Natural killer cell (primary cell): ENCODE measurements at regions not wholly inside any gene's neighbourhood (a gene's known extent, or its start where the extent isn't known, plus 50 kb on each side); places are given as distances from the start of the nearest gene placed in this dataset.

Experiments used
- ATAC-seq, 3 donors: fragments of 150-1000 bp in 2 of 3; fragments of 200-7000 bp in 1 of 3; cut with Tn5 transposase; 1 replicate in 1 of 3; 2 replicates in 2 of 3; pipeline ENCODE4 v1.10.0; 2021; ENCODE audit warnings: mild to moderate bottlenecking in 2 of 3, moderate library complexity in 2 of 3
- DNase-seq, 2 donors: peaks; one replicate each; pipeline versions ENCODE4 v3.0.0 to v3.0.0-alpha.2; 2013 to 2021; ENCODE audit warnings: mixed read lengths in 1 of 2
- H3K27ac ChIP-seq: one replicate; pipeline ENCODE4 v1.5.1; 2013; ENCODE audit warnings: mild to moderate bottlenecking, low read length
- H3K27me3 ChIP-seq: one replicate; pipeline ENCODE4 v1.6.1; 2013; ENCODE audit warnings: low read length; ENCODE audit not compliant: control insufficient read depth, insufficient read depth
- H3K36me3 ChIP-seq: one replicate; pipeline ENCODE4 v1.6.1; 2013; ENCODE audit warnings: low read length; ENCODE audit not compliant: control insufficient read depth, insufficient read depth
- H3K4me1 ChIP-seq: one replicate; pipeline ENCODE4 v1.6.1; 2013; ENCODE audit warnings: low read length; ENCODE audit not compliant: control insufficient read depth, insufficient read depth
- H3K4me3 ChIP-seq: one replicate; pipeline ENCODE4 v1.5.1; 2013; ENCODE audit warnings: low read length
- H3K9me3 ChIP-seq: one replicate; pipeline ENCODE4 v1.6.1; 2013; ENCODE audit warnings: low read length; ENCODE audit not compliant: control insufficient read depth, insufficient read depth
- H3K27ac Mint-ChIP-seq, 2 donors: one replicate each; pipeline ENCODE4 v1.8.0; 2022; ENCODE audit warnings: mild to moderate bottlenecking in 2 of 2, mixed read lengths in 2 of 2, moderate library complexity in 1 of 2
- H3K27me3 Mint-ChIP-seq, 2 donors: one replicate each; pipeline ENCODE4 v1.8.0; 2022; ENCODE audit warnings: low read depth in 2 of 2, mixed read lengths in 2 of 2
- H3K36me3 Mint-ChIP-seq: one replicate; pipeline ENCODE4 v1.8.0; 2022; ENCODE audit warnings: mixed read lengths
- H3K4me1 Mint-ChIP-seq, 2 donors: one replicate each; pipeline ENCODE4 v1.8.0; 2022; ENCODE audit warnings: mixed read lengths in 2 of 2
- H3K4me3 Mint-ChIP-seq: one replicate; pipeline ENCODE4 v1.8.0; 2022; ENCODE audit warnings: mild to moderate bottlenecking, moderate library complexity, mixed read lengths
- H3K9me3 Mint-ChIP-seq, 2 donors: one replicate each; pipeline ENCODE4 v1.8.0; 2022; ENCODE audit warnings: mixed read lengths in 2 of 2
- WGBS: methylation state at CpG from one replicate; pipeline ENCODE4 v1.1.7; 2013; ENCODE audit warnings: missing lambda C conversion rate; ENCODE audit not compliant: insufficient coverage; 5-methylcytosine and 5-hydroxymethylcytosine counted together
- intact Hi-C: fragments of 100-400 bp; cut with micrococcal nuclease; formaldehyde crosslinking; loops from one replicate; pipeline ENCODE4 v1.14.2; 2022
- TF ChIP-seq, protein P1 (sequence below): fragments of 200-600 bp; IDR thresholded peaks from one replicate; pipeline ENCODE4 v1.8.0; 2022; ENCODE audit warnings: antibody characterized with exemption

DNA sequence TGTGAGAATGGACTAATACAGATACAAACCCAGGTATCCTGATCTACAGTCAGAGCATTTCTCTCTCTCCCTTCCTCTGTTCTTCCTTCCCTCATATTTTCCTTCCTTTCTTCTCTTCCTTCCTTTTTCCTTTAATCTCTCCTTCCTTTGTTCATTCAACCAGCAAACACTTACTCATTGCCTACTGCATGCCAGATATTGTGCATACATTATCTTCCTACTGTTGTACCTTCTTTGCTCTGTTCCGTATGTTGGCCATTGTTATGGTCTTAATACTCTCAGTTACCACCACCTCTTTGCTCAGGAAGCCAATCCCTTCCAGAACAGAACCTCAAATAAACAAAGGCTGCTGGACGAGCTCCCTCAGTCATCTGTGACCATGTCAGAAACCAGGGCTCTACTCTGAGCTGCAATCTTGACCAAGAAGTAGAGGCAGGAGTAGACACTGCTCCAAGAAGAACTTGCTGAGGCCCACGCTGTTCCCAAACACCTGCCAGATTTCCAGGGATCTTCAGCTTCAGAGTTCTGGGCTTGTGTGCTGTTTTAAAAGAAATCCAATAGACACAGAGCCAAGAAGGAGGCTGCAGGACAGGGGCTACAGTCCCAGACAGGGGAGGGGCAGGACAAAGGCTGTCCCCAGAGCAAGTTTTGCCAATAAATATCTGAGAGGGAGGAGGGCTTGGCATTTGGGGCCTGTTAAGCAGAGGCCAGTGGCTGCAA is 526.7 kb upstream of the TBX3 start:
- 58% methylated on average over 3 of the region's 3 CpGs for WGBS
- Mint-ChIP-seq H3K4me3 (no peak overlapping the region), H3K27ac (no peak overlapping the region), H3K4me1 (no peaks in the 10 kb centered on the region), H3K9me3 (peaks cover 4 to 6% of the 10 kb centered on the region in 2 donors), H3K36me3 (no peaks in the 10 kb centered on the region), H3K27me3 (peaks cover 0 to 3% of the 10 kb centered on the region in 2 donors)
- intact Hi-C loops, result no loop called here
- Histone ChIP-seq H3K27ac (no peak overlapping the region), H3K4me1 (no peaks in the 10 kb centered on the region), H3K9me3 (peaks cover 3% of the 10 kb centered on the region), H3K4me3 (no peak overlapping the region), H3K27me3 (no peaks in the 10 kb centered on the region), H3K36me3 (no peaks in the 10 kb centered on the region)
- TF ChIP-seq, protein P1, sequence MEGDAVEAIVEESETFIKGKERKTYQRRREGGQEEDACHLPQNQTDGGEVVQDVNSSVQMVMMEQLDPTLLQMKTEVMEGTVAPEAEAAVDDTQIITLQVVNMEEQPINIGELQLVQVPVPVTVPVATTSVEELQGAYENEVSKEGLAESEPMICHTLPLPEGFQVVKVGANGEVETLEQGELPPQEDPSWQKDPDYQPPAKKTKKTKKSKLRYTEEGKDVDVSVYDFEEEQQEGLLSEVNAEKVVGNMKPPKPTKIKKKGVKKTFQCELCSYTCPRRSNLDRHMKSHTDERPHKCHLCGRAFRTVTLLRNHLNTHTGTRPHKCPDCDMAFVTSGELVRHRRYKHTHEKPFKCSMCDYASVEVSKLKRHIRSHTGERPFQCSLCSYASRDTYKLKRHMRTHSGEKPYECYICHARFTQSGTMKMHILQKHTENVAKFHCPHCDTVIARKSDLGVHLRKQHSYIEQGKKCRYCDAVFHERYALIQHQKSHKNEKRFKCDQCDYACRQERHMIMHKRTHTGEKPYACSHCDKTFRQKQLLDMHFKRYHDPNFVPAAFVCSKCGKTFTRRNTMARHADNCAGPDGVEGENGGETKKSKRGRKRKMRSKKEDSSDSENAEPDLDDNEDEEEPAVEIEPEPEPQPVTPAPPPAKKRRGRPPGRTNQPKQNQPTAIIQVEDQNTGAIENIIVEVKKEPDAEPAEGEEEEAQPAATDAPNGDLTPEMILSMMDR, result no peak
- DNase-seq (no peak), ATAC-seq (no peak)

DNA sequence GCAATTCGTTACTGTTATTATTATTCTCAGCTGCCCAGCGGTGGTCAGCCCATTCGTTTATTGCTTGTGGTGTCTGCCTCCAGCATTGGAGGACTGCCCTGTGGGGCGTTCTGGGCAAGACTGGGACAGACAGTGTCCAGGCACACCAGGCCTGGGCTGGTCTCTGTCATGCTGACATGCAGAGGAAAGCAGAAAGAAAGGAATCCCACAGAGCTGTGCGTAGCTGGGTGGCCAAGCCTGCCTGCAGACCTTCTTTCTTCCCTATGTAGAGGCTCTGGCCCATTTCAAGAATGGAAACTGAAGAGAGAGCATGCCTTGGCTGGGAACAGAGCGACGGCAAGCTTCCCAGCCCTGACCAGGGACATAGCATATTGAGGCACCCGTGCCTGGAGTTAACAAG is 525.3 kb upstream of the TBX3 start:
- Mint-ChIP-seq H3K4me1 (no peaks in the 10 kb centered on the region), H3K4me3 (no peak overlapping the region), H3K27ac (no peak overlapping the region), H3K27me3 (peaks cover 0 to 3% of the 10 kb centered on the region in 2 donors), H3K9me3 (peaks cover 4 to 6% of the 10 kb centered on the region in 2 donors), H3K36me3 (no peaks in the 10 kb centered on the region)
- DNase-seq, result no peak
- no peak for ATAC-seq
- 72% methylated on average over 8 of the region's 8 CpGs for WGBS
- H3K27ac ChIP-seq, result no peak overlapping the region
- intact Hi-C loops, result no loop called here
- no peaks in the 10 kb centered on the region for H3K36me3 ChIP-seq
- TF ChIP-seq, protein P1, result no peak
- no peak overlapping the region for H3K4me3 ChIP-seq
- no peaks in the 10 kb centered on the region for H3K27me3 ChIP-seq
- no peaks in the 10 kb centered on the region for H3K4me1 ChIP-seq
- peaks cover 3% of the 10 kb centered on the region for H3K9me3 ChIP-seq

DNA sequence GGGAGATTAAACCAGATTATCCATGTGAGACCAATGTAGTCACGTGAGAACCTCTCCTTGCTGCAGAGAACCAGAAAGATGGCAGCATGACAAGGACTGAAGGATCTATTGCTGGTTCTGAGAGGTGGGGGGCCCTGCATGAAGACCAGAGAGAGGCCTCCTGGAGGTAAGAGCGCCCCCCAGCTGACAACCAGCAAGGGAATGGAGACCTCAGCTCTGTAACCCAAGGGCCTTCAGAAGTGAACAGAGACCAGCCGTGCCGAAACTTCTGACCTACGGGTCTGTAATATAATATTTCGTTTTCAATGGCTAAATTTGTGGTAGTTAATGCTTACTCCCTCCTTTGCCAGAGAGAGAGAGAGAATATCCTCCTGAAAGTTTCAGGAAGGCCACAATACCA is 524.1 kb upstream of the TBX3 start:
- no peak overlapping the region for H3K4me3 Mint-ChIP-seq
- 79% methylated on average over 6 of the region's 6 CpGs for WGBS
- intact Hi-C loops, result no loop called here

More for the DNA sequence above, 524.1 kb upstream of the TBX3 start:
- Mint-ChIP-seq H3K9me3 (peaks cover 4 to 6% of the 10 kb centered on the region in 2 donors), H3K27me3 (peaks cover 0 to 3% of the 10 kb centered on the region in 2 donors), H3K4me1 (no peaks in the 10 kb centered on the region), H3K27ac (no peak overlapping the region), H3K36me3 (no peaks in the 10 kb centered on the region)
- Histone ChIP-seq H3K36me3 (no peaks in the 10 kb centered on the region), H3K27ac (no peak overlapping the region), H3K4me3 (no peak overlapping the region), H3K9me3 (peaks cover 3% of the 10 kb centered on the region), H3K4me1 (no peaks in the 10 kb centered on the region), H3K27me3 (no peaks in the 10 kb centered on the region)
- DNase-seq, result no peak
- TF ChIP-seq, protein P1, result no peak
- ATAC-seq, result no peak
